ENCODE measurements at regions not wholly inside any gene's neighbourhood (a gene's known extent, or its start where the extent isn't known, plus 50 kb on each side); places are given as distances from the start of the nearest gene placed in this dataset.
"Not testable (repeated sequence)": the region's sequence is repeated elsewhere in the genome, so short reads cannot be mapped to it uniquely, and the experiment has no call there.

DNA sequence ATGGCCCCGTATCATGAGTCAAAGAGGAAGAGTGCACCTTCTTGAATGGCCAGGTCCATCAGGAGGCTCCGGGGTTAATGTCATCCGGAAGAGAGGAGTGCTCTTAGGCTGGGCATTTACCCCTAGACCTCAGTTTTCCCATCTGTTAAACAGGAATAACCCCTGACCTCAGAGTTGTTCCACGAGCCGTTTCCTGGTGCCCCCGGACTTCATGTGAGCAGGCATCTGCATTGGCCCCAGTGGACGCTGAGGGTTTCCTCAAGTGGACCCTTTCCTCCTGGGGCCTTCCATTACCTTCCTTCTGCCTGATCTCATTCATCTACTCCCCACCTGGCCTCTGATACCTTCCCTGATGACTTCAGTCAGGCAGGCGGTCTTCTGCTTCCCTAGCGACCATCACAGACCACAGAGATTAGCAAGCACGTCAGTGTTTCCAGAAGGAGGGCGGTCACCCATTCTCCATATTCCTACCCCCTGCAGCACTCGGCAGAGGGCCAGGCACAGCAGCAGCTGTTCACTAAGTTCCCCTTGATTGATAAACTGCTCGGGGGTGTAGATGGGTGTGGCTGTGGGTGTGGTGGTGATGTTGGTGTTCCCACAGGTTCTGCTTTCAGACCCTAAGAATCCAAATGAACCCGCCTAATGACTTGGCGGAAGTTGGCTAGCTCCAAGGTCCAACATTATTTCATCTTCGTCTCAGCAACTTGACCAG lies 346.6 kb upstream of the TNRC6C start:
- DNase-seq, result no peak

DNA sequence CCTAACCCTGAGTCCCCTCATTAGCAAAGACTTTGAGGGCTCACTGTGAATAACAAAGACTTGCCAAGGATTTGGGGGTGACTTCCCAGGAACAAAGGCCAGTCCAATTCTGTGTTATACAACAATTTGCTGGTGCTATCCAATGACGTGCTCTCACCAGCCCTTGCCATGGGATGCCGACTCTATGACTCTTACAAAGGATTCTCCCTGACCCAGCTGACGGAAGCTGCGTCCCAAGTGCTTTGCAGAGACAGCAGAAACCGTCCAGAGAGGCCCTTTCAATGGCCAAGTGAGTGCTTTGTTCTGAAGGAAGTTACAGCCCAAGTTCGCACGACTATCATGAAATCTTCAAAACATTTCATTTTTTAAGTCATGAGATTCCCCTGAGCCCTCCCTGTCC lies 345.3 kb upstream of the TNRC6C start:
- no peak for DNase-seq

DNA sequence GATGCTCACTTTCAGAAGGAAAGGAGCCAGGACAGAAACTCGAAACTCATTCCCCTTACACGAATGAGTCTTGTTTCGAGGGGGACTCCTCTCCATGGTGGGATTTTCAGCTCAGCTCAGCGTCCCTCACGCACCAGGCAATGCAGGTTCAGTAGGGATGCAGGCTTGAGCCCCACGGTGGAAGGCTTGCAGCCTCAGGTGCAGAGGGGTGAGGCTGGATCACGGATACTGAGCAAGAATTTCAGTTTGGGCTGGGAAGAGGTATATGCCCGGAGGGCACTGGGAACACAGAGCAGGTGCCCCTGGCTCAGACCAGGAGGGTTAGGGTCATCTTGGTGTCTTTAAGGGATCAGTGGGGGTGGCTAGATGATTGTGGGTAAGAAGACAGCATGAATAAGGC lies 344.9 kb upstream of the TNRC6C start:
- DNase-seq, result no peak

- DNase-seq, result no peak
These were observed 342.7 kb upstream of the TNRC6C start for GRCh38 chr17:77615703-77616253.

GRCh38 chr17:77616254-77616731 lies 342.2 kb upstream of the TNRC6C start:
- no peak for DNase-seq

- DNase-seq, result no peak
These were observed 341.0 kb upstream of the TNRC6C start for GRCh38 chr17:77617516-77617915.

DNA sequence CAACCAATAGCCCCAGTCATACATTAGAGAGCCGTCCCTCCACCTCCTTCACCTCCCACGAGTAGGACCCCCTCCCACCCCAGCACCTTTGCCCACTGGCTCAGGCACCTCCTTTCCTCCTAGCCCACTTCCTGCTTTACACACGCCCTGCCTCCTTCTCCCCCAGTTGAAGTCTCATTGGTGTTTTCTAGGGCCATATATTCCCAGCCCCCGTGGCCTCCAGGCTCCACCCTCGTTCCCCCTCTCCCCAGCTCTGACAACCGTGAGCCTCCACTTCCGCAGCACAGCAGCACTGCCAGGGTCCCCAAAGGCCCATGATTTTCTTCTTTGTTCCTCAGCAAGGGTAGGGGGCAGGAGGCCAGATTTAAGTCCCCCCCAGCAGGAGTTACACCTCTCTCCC lies 340.3 kb upstream of the TNRC6C start:
- no peak for DNase-seq

DNA sequence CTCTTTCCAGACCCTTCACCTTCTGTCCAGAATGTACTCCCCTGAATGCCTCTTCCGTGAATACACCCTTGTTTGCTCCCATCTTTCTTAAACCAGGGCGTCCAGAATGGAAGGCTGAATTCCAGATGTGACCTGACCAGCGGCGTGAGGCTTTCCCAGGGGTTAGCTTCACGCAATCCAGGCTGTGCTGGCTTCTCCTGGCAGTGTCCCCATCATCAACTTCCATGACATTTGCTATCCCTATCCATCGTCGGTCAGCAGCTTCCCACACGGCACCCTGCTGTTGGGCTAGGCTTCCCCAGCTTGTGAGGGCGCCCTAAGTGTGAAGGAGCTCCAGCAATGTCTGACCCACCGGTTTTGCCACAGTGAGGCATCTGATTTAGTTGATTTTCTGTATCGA lies 339.8 kb upstream of the TNRC6C start:
- DNase-seq, result no peak

- no peak for DNase-seq
These were observed 339.2 kb upstream of the TNRC6C start for GRCh38 chr17:77619326-77619725.

DNA sequence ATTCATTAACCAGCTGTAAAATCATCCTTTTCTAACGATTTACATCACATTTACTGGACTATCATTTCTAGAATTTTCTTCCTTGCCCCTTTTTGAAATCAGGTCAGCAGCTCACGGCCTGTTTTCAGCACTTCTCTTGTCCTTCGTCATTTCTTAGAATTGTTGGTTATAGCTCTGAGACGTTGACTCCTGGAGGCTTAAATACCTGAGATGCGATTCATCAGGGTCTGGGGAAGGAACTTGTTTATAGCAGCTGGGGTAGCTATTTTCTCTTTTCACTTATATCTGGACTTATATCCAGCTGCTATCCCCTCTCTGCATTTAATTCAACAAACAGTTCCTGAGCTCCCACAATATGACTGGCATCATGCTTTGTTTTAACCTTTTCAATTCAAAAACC lies 338.7 kb upstream of the TNRC6C start:
- no peak for DNase-seq

DNA sequence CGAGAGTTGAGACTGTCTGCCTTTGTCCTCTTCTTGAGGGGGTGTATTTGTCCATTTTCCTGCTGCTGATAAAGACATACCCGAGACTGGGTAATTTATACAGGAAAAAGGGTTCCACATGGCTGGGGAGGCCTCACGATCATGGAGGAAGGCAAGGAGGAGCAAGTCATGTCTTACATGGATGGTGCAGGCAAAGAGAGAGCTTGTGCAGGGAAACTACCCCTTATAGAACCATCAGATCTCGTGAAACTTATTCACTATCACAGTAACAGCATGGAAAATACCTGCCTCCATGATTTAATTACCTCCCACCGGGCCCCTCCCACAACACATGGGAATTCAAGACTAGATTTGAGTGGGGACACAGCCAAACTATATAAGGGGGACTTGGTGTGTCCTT lies 338.2 kb upstream of the TNRC6C start:
- no peak for DNase-seq

- not testable (repeated sequence) for DNase-seq
These were observed 336.4 kb upstream of the TNRC6C start for GRCh38 chr17:77622084-77622483.

GRCh38 chr17:77622647-77623046 lies 335.9 kb upstream of the TNRC6C start:
- no peak for DNase-seq

DNA sequence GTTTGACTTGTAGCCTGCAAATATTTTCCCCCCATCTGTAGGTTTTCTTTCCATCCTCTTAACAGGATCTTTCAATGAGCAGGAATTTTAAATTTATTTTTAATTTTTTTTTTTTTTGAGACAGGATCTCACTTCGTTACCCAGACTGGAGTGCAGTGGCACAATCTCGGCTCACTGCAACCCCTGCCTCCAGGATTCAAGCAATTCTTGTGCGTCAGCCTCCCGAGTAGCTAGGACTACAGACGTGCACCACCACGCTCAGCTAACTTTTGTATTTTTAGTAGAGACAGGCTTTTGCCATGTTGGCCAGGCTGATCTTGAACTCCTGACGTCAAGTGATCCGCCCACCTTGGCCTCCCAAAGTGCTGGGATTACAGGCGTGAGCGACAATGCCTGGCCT lies 335.2 kb upstream of the TNRC6C start:
- not testable (repeated sequence) for DNase-seq

- no peak for DNase-seq
These were observed 330.5 kb upstream of the TNRC6C start for GRCh38 chr17:77628035-77628434.

DNA sequence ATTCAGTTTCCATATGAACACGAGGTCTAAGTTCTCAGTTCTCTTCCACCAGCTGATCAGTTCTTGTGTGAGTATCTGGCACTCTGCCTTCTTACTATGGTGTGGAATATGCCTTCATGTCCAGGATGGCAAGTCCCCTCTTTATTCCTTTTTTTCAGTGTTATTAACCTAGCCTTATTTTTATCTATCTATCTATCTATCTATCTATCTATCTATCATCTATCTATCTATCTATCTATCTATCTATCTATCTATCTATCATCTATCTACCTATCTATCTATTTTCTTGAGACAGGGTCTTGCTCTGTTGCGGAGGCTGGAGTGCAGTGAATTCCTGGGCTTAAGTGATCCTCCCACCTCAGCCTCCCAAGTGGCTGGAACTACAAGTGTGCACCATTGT lies 329.2 kb upstream of the TNRC6C start:
- not testable (repeated sequence) for DNase-seq

- no peak for DNase-seq
These were observed 327.2 kb upstream of the TNRC6C start for GRCh38 chr17:77631307-77631706.

GRCh38 chr17:77632619-77633018 lies 325.9 kb upstream of the TNRC6C start:
- DNase-seq, result no peak

DNA sequence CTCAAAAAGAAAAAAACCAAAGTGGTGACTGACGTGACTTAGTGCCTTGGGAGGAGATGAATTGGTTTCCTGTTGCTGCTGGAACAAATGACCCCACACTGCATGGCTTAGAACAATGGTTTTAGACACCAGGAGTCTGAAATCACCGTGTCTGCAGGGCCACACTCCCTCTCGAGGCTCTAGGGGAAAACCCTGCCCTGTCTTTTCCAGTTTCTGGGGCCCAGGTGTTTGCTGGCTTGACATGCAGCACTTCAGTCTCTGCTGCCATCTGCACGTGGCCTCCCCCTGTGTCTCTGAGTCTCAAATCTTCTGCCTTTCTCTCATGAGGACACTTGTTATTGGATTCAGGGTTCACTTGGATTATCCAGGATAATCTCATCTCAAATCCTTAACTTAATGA lies 323.8 kb upstream of the TNRC6C start:
- DNase-seq, result no peak

GRCh38 chr17:77635176-77635575 lies 323.3 kb upstream of the TNRC6C start:
- DNase-seq, result no peak

- not testable (repeated sequence) for DNase-seq
These were observed 322.7 kb upstream of the TNRC6C start for GRCh38 chr17:77635785-77636184.

DNA sequence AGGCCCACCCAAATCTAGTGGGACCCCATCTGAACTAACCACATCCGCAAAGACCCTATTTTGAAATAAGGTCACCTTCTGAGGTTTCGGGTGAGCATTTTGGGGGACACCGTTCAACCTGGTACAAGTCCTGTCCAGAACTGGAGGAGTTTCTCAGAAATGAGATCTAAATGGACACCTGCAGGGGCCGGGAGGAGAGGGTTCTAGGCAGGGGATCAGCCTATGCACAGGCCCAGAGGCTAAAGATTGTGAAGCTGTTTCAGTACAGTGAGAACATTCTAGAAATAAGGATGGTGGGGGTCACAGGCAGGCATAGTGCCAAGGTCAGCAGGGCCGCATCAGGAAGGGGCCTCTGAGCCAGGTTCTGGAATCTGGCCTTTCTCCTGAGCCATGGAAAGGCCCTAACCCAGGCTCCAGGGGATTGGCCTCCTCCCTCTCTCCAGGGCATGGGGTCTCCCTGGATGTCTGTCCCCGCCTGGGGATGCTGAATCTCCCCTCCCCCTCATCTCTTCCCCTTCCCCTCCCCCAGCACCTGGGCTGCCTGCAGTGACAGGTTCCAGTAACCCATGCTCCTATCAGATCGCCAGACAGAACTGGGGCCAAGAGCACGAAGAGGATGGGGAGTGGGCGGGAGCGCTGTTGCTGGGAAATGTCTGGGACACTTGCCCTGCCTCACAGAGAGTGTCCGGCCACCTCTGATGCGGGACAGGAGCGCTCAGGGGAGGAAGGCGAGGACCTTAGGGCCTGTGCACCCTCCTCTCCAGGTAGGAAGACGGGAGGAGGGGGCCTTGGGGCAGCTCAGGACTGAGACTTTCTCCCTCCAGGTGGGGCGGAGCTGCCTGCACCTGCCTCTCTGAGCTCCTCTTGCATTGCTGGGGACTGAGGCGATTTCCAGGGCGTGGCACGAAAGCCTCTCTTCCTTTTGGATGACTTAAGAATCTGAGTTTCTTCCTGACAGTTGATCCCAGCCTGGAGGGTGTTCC lies 321.4 kb upstream of the TNRC6C start:
- DNase-seq, result no peak

GRCh38 chr17:77637818-77638575 lies 320.5 kb upstream of the TNRC6C start:
- DNase-seq, result no peak

All from 8988T (cell line).